Smooth muscle cell (in vitro differentiated cells): ENCODE measurements at regions not wholly inside any gene's neighbourhood (a gene's known extent, or its start where the extent isn't known, plus 50 kb on each side); places are given as distances from the start of the nearest gene placed in this dataset.

Experiments used
- DNase-seq: peaks from one replicate; lab custom pipeline; 2025; ENCODE audit not compliant: unreplicated experiment; lab: John Stamatoyannopoulos, UW
- H2AFZ ChIP-seq: fragments of 200-600 bp; sonication (generic); 2 replicates; pipeline ENCODE4 v1.6.0; 2016; ENCODE audit warnings: antibody characterized with exemption, low read depth, mild to moderate bottlenecking
- H3F3A ChIP-seq: fragments of 200-600 bp; sonication (generic); 2 replicates; pipeline ENCODE4 v1.6.0; 2017; ENCODE audit warnings: antibody characterized with exemption, low read depth
- H3K27ac ChIP-seq: fragments of 200-600 bp; sonication (generic); 2 replicates; pipeline ENCODE4 v1.5.1; 2016; ENCODE audit warnings: low read depth, mild to moderate bottlenecking
- H3K27me3 ChIP-seq: fragments of 200-600 bp; sonication (generic); 2 replicates; pipeline ENCODE4 v1.6.1; 2016; ENCODE audit warnings: low read depth, mild to moderate bottlenecking
- H3K36me3 ChIP-seq: fragments of 200-600 bp; sonication (generic); 2 replicates; pipeline ENCODE4 v1.5.1; 2016; ENCODE audit warnings: low read depth
- H3K4me1 ChIP-seq: fragments of 200-600 bp; sonication (generic); 2 replicates; pipeline ENCODE4 v1.5.1; 2016; ENCODE audit warnings: low read depth
- H3K4me2 ChIP-seq: fragments of 200-600 bp; sonication (generic); 2 replicates; pipeline ENCODE4 v1.6.0; 2016; ENCODE audit warnings: mild to moderate bottlenecking
- H3K4me3 ChIP-seq: fragments of 200-600 bp; sonication (generic); 2 replicates; pipeline ENCODE4 v1.5.1; 2016; ENCODE audit warnings: mild to moderate bottlenecking
- H3K79me2 ChIP-seq: fragments of 200-600 bp; sonication (generic); 2 replicates; pipeline ENCODE4 v1.6.0; 2016; ENCODE audit warnings: low read depth, mild to moderate bottlenecking
- H3K9ac ChIP-seq: fragments of 200-600 bp; sonication (generic); 2 replicates; pipeline ENCODE4 v1.6.0; 2016; ENCODE audit warnings: low read depth
- H3K9me3 ChIP-seq: fragments of 200-600 bp; sonication (generic); replicated peaks from 2 replicates; pipeline ENCODE4 v1.5.1; 2016; ENCODE audit warnings: low read depth
- H4K20me1 ChIP-seq: fragments of 200-600 bp; sonication (generic); 2 replicates; pipeline ENCODE4 v1.6.0; 2016; ENCODE audit warnings: low read depth
- WGBS: methylation state at CpG from one replicate; pipeline ENCODE4 v1.1.7; 2016; ENCODE audit warnings: low lambda C conversion rate; 5-methylcytosine and 5-hydroxymethylcytosine counted together
- TF ChIP-seq, protein P1 (sequence below): fragments of 200-600 bp; sonication (generic); IDR thresholded peaks from 2 replicates; pipeline ENCODE4 v1.5.1; 2017; ENCODE audit warnings: borderline replicate concordance, mild to moderate bottlenecking, antibody characterized with exemption; ENCODE audit not compliant: insufficient read depth, poor library complexity, severe bottlenecking

DNA sequence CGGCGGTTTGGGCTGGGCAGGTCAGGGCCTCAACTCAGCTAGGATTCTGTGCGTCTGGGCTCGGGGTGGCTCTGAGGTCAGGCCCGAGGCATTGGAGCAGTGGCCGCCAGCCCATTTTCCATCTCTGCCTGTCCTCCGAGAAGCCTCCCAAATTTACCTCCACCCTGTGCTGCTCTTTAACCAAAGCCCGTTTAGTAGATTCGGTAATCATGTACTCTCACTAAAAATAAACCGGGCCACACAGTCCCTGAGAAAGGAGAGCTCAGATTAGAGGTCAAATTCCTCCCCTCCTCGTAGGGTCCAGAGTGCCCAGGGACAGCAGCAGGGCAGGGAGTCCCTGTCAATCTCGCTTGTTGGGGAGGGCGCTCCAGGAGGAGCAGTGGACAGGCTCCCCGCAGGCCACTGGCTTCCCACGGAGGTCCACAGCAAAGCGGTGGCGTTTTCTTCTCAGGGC, 88.7 kb upstream of the CHST15 start:
- Histone ChIP-seq H2AFZ (no peak overlapping the region), H3K4me2 (peak overlapping the region; percentile 7), H3F3A (no peaks in the 10 kb centered on the region), H3K27me3 (no peaks in the 10 kb centered on the region), H3K4me1 (no peaks in the 10 kb centered on the region), H3K4me3 (no peak overlapping the region), H3K79me2 (no peaks in the 10 kb centered on the region), H3K27ac (no peak overlapping the region), H4K20me1 (no peaks in the 10 kb centered on the region), H3K9ac (no peak overlapping the region), H3K9me3 (no peaks in the 10 kb centered on the region), H3K36me3 (no peaks in the 10 kb centered on the region)
- WGBS: 93% methylated on average over 17 of the region's 17 CpGs
- DNase-seq: no peak
- TF ChIP-seq, protein P1, sequence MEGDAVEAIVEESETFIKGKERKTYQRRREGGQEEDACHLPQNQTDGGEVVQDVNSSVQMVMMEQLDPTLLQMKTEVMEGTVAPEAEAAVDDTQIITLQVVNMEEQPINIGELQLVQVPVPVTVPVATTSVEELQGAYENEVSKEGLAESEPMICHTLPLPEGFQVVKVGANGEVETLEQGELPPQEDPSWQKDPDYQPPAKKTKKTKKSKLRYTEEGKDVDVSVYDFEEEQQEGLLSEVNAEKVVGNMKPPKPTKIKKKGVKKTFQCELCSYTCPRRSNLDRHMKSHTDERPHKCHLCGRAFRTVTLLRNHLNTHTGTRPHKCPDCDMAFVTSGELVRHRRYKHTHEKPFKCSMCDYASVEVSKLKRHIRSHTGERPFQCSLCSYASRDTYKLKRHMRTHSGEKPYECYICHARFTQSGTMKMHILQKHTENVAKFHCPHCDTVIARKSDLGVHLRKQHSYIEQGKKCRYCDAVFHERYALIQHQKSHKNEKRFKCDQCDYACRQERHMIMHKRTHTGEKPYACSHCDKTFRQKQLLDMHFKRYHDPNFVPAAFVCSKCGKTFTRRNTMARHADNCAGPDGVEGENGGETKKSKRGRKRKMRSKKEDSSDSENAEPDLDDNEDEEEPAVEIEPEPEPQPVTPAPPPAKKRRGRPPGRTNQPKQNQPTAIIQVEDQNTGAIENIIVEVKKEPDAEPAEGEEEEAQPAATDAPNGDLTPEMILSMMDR: no peak

GRCh38 chr10:124181656-124182055, 88.3 kb upstream of the CHST15 start:
- no peak for DNase-seq
- Histone ChIP-seq H3K9me3 (no peaks in the 10 kb centered on the region), H3F3A (no peaks in the 10 kb centered on the region), H4K20me1 (no peaks in the 10 kb centered on the region), H3K36me3 (no peaks in the 10 kb centered on the region), H3K9ac (no peak overlapping the region), H3K4me1 (no peaks in the 10 kb centered on the region), H3K27me3 (no peaks in the 10 kb centered on the region), H3K4me3 (no peak overlapping the region), H2AFZ (no peak overlapping the region), H3K27ac (peak overlapping the region; percentile 44), H3K4me2 (peak overlapping the region; percentile 7), H3K79me2 (no peaks in the 10 kb centered on the region)
- TF ChIP-seq, protein P1: no peak
- 61% methylated on average over 8 of the region's 8 CpGs for WGBS

GRCh38 chr10:124180947-124181549, 87.7 kb upstream of the CHST15 start:
- no peaks in the 10 kb centered on the region for H3K4me1 ChIP-seq
- no peak overlapping the region for H3K4me3 ChIP-seq
- H3K9ac ChIP-seq: no peak overlapping the region
- H3K27ac ChIP-seq: peak overlapping the region; percentile 44
- TF ChIP-seq, protein P1: no peak
- H3K36me3 ChIP-seq: no peaks in the 10 kb centered on the region
- H2AFZ ChIP-seq: no peak overlapping the region
- WGBS: 68% methylated on average over 10 of the region's 10 CpGs
- no peak for DNase-seq
- H4K20me1 ChIP-seq: no peaks in the 10 kb centered on the region
- no peaks in the 10 kb centered on the region for H3K79me2 ChIP-seq
- H3F3A ChIP-seq: peaks cover 3% of the 10 kb centered on the region
- H3K4me2 ChIP-seq: peak overlapping the region; percentile 7
- no peaks in the 10 kb centered on the region for H3K27me3 ChIP-seq
- H3K9me3 ChIP-seq: no peaks in the 10 kb centered on the region
